GM18907 (cell line): ENCODE measurements at regions not wholly inside any gene's neighbourhood (a gene's known extent, or its start where the extent isn't known, plus 50 kb on each side); places are given as distances from the start of the nearest gene placed in this dataset.
"Not testable (repeated sequence)": the region's sequence is repeated elsewhere in the genome, so short reads cannot be mapped to it uniquely, and the experiment has no call there.

Experiments
- ATAC-seq: cut with Tn5 transposase; IDR thresholded peaks from one replicate; pipeline ENCODE4 v1.9.1; 2021; ENCODE audit warnings: mild to moderate bottlenecking, moderate library complexity; ENCODE audit not compliant: unreplicated experiment

DNA sequence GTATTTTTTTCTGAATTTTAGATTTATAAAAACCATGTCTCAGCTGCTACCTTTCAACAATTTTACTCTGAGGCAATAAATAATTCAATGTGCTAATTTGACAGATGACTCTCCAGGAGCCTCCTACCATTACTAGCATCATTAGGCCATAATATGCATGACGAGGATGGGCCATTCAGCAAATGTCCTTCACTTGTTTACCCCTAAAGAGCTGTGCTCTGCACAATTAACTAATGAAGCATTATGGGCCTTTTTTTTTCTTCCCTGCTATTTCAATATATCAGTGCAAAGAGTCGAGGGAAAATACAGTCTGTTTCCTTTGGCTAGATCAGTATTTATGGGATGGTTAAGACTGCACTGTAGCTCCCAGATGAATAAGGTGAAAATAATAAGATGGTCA is 627.2 kb downstream of the ISL1 start:
- no peak for ATAC-seq

- no peak for ATAC-seq
These were observed 630.3 kb downstream of the ISL1 start for GRCh38 chr5:52013523-52013922.

DNA sequence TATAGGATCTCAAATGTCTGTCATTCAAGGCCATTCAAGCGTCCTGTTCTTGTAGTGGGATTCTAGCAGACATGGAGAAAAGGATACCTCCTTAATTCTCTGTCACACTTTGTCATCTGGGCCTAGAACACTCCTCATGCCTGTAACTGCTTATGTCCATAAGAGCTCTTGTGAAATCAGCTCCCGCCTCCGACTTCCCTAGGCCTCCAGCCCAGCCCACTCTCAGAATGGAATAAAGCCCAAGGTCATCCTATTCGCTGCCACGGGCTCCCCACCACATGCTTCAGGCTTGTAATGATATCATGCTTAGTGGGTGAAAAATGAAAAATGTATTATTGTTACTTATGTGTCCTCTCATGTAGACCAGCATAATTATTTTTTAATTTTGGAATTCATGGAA is 632.5 kb downstream of the ISL1 start:
- ATAC-seq, result no peak

DNA sequence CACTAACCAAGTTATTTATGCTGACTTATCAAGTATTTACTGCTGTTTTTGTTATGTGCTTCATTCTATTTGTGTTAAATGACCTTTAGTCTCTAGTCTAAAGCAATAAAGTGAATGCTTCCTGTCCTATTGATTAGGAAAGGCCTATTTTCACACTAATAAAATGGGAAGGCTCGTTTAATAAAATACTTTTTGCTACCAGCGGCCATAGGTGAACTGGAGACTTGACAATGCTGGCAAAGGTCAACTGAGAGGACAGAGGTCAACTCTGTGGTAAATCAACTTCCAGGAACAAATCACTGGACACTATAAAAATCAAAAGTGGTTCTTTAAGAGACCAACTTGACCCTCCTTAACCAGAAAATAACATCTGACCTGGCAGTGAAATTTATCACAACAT is 634.3 kb downstream of the ISL1 start:
- no peak for ATAC-seq

DNA sequence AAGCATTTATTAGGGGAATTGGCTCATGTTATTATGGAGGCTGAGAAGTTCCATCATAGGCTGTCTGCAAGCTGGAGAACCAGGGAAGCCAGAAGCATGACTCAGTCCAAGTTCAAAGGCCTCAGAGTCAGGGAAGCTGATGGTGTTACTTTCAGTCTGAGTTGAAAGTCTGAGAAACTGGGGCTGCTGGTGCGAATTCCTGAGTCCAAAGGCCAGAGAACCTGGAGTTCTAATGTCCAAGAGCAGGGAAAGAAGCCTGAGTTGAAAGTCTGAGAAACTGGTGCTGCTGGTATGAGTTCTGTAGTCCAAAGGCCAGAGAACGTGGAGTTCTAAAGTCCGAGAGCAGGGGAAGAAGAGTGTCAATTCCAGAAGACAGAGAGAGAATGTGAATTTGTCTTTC is 641.1 kb downstream of the ISL1 start:
- ATAC-seq, result no peak

DNA sequence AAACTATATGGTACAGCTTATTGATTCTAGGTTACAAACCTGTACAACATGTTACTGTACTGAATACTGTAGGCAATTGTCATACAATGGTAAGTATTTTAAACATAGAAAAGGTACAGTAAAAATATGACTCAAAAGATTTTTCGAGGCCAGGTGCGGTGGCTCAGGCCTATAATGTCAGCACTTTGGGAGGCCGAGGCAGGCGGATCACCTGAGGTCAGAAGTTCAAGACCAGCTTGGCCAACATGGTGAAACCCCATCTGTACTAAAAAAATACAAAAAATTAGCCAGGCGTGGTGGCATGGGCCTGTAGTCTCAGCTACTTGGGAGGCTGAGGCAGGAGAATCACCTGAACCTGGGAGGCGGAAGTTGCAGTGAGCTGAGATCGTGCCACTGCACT is 646.6 kb downstream of the ISL1 start:
- not testable (repeated sequence) for ATAC-seq

DNA sequence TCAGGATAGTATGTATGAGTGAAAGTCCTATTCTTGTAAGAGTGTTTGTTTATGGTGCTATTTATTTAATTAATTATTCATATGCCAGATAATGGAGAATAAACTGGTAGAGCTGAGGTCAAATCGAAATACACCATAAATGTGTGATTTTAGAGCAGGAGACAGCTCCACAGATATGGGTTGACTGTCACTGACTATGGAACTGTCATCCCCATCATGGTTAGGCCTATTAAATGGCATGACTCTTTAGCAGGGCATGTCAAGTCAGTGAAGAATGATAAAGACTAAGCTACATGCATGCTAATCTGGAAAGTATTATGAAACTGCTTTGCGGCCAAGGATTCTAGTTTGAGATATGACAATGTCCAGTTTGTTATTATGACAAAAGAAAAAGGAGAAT is 658.6 kb downstream of the ISL1 start:
- no peak for ATAC-seq

GRCh38 chr5:52043137-52043536 is 659.9 kb downstream of the ISL1 start:
- no peak for ATAC-seq

DNA sequence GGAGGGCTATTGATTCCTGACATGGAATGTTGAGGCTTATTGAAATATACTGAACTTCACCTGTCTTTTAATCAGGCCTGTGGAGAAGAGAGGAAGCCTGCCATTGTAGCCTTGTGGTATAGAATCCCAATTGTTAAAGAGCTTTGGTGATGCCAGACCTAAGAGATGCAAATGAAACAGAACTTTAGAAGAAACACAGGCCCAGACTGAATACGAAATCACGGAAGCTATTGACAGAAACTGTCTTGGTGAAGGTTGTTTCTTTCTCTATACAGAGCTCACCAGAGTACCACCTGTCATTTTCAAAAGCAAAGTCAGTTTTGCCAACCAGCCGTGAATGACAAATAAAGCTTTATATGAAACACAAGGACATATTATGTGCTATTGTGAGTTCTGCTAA is 660.3 kb downstream of the ISL1 start:
- ATAC-seq, result no peak

- ATAC-seq, result no peak
These were observed 668.5 kb downstream of the ISL1 start for GRCh38 chr5:52051759-52052158.

DNA sequence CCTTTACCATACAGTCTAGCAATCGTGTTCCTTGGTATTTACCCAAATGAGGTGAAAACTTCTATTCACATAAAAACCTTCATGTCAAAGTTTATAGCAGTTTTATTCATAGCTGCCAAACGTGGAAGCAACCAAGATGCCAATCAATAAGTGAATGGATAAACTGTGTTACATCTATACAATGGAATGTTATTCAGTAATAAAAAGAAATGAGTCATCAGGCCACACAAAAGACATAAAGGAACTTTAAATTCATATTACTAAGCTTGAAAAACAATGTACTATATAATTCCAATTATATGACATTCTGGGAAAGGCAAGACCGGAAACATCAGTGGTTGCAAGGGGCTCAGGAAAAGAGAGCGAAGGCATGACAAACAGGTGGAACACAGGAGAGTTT is 679.9 kb downstream of the ISL1 start:
- ATAC-seq, result no peak

GRCh38 chr5:52065182-52065581 is 681.9 kb downstream of the ISL1 start:
- no peak for ATAC-seq

DNA sequence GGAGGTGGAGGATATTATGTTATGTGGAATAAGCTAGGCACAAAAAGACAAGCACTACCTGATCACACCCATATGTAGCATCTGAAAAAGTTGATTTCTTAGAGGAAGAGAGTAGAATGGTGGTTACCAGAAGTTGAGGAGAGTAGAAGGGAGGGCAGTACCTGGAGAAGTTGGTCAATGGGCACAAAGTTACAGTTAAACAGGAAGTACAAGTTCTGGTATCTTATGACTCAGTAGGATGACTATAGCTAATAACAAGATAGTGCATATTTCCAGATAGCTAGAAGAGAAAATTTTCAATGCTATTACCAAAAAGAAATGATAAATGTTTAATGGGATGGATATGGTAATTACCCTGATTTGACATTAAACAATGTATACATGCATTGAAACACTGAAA is 686.7 kb downstream of the ISL1 start:
- no peak for ATAC-seq

DNA sequence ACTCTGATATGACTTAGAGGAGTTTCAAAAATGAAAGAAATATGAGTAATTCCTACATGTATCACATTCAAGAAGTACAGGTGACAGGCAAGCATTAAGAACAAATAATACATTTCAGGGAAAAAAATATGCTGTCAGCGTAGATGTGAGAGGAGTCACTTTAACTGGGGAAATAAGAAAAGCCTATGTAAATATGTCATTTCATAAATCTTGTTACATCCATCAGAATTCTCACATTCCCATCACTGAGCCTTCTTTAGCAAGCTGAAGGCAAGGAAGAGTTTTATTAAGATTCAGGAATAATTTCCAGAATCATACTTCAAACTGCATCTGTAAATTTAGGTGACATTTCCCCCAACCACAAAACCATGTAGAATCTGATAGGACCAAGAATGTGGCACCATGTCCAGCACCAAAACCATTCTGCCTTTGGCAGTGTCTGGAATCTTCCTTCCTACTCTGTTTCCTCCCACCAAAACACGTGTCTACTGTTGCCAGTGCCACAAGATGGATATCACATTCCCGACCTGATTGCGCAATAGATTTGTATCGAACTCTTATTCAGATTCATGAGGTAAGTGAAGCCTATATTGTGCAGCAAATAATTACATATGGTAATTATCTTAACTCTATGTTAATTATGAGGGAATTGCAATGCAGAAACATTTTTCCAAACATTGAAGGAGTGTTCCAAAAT is 690.9 kb downstream of the ISL1 start:
- ATAC-seq, result no peak

DNA sequence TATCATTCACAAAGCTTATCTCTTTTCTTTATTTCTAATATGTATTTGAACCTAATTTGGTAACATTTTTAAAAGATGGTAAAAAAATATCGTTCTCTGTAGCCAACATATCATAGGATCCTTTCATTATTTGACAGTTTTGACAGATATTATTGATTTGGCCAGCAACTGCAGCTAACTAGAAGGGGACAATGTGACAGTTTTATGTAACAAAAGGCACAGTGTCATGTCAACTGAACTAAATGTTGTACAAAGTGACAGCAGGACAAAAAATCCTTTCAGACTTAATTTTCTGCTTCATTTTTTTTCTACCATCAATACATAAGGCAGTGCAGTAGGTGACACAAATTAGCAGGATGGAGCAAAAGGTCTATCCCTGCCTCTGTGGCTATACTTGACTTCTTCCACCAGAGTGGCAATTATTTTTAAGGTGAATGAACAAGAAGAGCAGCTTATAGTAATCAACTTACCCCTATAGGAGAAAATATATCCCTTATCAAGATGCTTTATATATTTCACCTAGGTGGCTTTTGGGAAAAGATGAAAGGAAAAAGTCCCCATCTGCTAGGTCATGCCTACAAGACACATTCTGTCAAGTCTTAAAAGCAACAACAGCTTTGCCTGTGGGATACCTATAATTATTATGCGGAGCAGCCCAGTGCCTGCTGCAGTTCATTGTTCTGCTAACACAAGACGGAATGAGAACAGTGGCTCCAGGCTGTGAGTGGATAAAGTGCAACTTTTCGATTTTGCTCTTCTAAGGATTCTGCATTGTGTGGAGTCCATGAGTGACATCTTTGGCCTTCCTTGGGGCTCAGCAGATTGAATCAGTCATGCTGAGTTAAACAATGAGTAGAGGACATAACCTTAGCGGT is 694.9 kb downstream of the ISL1 start:
- no peak for ATAC-seq

- not testable (repeated sequence) for ATAC-seq
These were observed 685.4 kb upstream of the ITGA1 start for GRCh38 chr5:52102311-52102710.

- ATAC-seq, result no peak
These were observed 680.4 kb upstream of the ITGA1 start for GRCh38 chr5:52107210-52107905.

DNA sequence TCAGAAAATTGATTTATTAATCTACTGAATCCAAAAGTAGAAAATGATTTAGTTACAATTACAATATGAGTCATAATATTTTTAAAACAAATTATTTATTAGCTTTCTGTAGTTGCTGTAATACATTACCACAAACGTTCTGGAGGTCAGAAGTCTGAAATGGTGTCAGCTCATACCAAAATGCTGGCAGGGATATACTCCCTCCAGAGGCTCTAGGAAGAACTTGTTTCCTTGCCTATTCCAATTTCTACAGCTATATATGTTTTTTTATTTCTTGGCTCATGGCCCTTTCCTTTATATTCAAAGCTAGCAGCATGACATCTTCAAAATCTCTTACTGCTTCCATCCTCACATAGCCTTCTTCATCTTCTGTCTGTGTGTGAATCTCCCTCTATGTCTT is 667.9 kb upstream of the ITGA1 start:
- ATAC-seq, result no peak

DNA sequence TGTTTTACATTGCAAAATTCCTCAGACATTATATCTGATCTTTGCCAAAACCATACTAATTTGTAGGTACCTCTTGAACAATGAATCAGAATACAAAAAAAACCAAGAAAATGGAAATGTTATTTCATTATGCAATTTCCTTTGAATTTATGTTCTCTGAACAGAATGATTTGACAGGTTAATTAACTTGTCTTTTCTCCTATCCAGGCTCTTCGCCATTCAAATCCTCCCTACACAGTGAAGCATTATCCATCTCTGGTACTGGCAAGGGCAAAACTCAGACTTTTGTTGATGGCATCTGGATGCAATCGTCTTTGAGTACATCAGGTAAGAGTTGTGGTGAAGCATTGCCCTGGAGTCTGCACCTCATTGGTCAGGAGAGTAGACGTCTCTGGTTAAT is 655.7 kb upstream of the ITGA1 start:
- no peak for ATAC-seq

GRCh38 chr5:52134013-52134650 is 653.6 kb upstream of the ITGA1 start:
- ATAC-seq, result no peak

GRCh38 chr5:52139888-52140615 is 647.7 kb upstream of the ITGA1 start:
- ATAC-seq, result no peak
